ENCODE measurements at regions not wholly inside any gene's neighbourhood (a gene's known extent, or its start where the extent isn't known, plus 50 kb on each side); places are given as distances from the start of the nearest gene placed in this dataset.

DNA sequence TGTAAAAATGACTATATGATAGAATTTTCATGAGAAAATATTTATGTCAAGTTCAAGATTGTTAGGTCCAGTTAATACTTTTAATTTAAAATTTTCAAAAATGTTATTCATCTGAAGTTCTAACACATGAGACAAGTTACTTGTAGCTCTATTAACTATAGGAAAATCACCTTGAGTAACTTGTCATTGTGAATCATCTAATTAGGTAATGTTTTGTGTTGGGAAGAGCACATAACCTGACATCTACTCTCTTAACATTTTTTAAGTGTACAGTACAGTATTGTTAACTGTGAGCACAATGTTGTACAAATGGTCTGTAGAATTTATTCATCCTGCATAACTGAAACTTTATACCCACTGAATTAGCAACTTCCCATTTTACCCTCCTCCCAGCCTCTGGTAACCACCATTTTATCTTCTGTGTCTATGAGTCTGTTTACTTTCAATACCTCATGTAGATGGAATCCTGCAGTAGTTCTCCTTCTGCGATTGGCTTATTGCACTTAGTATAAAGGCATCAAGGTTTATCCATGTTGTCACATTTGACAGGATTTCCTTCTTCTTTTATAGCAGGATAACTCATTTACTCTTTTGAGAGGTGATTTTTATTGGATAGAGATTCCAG lies 54.6 kb downstream of the ARL4A start:
- peak in 1 of 2 donors; percentile 48 for DNase-seq

DNA sequence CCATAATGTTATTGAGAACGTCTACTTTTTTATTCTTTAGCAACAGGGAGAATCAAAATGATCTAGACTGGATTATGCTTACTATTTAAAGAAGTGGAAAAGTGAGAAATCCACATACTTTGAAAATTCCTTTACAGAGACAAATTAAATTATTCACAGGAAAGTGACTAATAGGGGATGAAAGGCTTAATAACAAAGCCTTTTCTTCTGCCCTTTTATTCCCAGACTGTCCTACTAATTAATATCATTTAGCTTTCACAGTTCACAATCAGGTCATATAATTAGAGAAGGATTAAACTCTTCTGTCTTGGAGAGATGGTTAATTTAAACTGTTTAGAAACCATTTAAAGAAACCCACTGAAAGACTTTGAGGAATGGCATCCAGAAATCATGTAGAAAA lies 58.8 kb downstream of the ARL4A start:
- no peak for DNase-seq

DNA sequence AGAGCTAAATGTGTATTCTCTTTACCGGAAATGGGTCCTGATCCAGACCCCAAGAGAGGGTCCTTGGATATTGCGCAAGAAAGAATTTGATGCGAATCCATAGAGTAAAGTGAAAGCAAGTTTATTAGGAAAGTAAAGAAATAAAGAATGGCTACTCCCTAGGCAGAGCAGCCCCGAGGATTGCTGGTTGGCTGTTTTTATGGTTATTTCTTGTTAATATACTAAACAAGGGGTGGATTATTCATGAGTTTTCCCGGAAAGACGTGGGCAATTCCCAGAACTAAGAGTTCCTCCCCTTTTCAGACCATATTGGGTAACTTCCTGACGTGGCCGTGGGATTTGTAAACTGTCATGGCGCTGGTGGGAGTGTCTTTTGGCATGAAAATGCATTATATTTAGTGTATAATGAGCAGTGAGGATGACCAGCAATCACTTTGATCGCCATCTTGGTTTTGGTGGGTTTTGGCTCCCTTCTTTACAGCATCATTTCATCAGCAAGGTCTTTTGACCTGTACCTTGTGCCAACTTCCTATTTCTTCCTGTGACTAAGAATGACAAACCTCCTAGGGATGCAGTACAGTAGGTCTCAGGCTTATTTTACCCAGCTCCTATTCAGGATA lies 60.4 kb downstream of the ARL4A start:
- no peak for DNase-seq

GRCh38 chr7:12749069-12749468 lies 61.6 kb downstream of the ARL4A start:
- no peak for DNase-seq

- no peak for DNase-seq
These were observed 62.3 kb downstream of the ARL4A start for GRCh38 chr7:12749746-12750145.

DNA sequence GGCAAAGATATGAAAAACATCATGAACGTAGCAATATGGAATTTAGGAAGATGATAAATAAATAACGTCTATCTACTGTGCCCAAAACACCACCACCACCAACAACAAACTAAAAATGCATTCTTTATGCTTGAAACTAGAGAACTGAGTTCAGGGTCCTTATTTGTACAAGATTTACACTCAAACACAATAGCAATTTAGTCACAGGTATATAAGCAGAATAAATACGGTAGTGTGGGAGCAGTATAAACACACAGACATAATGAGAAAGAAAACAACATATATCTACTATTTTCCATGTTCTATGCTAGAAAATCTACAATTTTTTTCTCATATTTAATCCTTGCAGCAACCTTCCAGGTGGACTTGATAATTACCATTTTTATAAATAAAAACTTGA lies 64.3 kb downstream of the ARL4A start:
- no peak for DNase-seq

- no peak for DNase-seq
These were observed 66.7 kb downstream of the ARL4A start for GRCh38 chr7:12754179-12754578.

DNA sequence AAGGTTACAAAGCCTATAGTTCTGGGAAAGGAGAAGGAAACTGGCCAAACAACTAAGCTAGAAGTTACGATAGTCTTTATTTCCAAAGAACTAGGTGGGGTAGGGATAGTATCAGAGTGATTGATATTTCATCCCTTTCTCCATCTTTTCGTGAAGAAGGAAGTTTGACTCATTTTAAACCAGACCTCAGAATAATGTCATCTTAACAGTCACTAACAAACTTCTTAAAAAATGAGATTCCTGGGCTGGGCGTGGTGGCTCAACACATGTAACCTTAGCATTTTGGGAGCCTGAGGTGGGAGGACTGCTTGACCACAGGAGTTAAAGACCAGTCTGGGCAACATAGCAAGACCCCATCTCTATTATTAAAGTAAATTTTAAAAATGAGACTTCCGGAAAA lies 69.4 kb downstream of the ARL4A start:
- no peak for DNase-seq

DNA sequence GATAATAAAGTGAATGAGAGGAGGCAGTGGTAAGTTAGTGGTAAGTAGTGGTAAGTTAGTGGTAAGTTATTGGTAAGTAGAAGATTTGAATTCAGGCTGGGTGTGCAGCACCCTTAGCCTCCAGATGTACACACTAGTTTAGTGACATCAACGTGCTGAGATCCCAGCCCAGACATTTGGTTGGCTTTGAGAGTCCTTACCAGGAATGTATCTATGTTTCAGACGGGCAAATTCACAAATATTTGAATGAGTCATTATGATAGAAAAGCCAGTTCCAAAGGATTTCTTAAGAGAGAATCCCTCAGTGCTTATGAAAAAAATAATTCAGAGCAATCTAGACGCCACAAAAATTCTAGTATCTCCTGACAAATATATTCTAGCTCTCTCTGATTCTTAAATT lies 70.0 kb downstream of the ARL4A start:
- DNase-seq, result no peak

DNA sequence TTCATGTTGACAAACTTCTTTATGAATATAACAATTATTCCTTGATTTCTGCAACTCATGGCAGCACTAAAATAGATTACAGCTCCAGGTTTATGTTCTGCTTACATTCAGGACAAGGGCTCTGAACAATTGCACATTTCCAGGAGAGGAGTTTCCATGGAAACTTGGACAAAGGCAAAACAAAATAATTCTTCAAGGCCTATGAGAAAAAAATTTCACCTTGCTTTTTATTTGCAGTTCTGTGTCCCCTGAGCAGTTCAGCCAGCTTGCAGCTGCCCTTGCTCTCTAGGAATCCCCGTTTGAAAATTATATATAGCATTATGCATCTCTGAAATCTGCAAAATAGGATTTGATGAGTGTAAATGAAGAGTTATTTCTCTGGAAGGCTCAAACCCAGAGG lies 71.7 kb downstream of the ARL4A start:
- no peak for DNase-seq

- no peak for DNase-seq
These were observed 73.7 kb downstream of the ARL4A start for GRCh38 chr7:12761111-12761510.

DNA sequence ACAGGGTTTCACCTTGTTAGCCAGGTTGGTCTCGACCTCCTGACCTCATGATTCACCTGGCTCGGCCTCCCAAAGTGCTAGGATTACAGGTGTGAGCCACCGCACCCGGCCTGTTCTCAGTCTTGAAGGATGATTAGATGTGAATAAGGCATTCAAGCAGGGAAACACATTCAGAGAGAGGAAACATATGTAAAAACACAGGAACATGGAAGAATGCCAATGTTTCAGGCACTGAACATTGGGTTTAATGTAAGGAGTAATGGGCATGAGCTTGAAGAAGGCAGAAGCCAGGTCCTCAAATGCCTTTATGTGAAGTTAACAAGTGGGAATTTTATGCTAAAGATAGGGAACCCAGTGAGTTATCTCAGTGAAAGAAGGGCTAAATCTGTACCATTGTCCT lies 74.3 kb downstream of the ARL4A start:
- DNase-seq, result no peak

GRCh38 chr7:12764458-12764891 lies 77.0 kb downstream of the ARL4A start:
- no peak for DNase-seq

DNA sequence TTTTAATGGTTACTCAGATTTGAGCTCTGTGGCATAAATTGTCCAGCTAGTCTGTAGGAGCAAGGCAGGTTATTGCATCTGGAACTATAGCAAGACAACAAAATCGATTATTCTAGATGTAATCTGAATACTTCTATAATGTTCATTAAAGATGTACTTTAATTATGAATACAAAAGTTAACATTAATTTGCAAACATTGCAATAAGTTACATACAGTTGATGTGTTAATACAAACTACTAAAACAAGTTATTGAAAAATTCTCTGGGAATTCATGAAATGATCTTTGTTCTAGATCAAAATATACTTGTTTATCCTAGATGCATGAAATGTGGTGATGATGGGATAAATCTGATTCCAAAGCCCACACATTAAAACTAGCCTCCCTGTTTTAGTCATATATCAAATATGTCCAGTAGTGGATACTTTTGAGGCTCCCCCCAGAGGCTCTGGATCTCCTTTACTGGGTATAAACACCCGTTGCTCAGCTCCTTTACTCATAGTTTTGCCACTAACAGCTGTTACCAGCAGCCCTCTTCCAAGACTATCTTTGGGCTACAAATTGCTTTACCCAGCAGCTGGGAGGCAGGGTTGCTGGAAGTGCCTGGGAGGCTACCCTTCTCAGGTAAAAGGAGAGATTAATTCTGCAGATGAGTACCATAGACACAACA lies 78.1 kb downstream of the ARL4A start:
- DNase-seq, result no peak

- no peak for DNase-seq
These were observed 79.0 kb downstream of the ARL4A start for GRCh38 chr7:12766416-12766815.

GRCh38 chr7:12768948-12769347 lies 81.5 kb downstream of the ARL4A start:
- DNase-seq, result no peak

DNA sequence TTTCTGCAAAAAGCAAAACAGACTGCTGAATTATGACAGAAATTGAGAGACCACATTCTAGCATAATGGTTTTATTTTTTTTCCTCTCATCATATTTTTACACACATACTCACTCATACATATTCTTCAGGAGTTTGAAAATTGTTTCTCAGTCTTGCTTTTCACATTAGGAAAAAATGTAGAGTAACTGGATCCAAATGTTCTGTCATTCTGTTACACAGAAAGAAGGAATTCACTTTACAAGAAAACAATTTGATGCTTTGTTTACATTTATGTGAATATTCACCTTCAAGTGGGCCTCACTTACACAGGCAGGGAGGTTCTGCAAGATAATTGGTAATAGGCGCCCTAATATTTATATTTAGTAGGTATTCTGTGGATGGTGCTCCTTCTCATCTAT lies 82.0 kb downstream of the ARL4A start:
- DNase-seq, result no peak

GRCh38 chr7:12770227-12770975 lies 83.0 kb downstream of the ARL4A start:
- DNase-seq, result no peak

DNA sequence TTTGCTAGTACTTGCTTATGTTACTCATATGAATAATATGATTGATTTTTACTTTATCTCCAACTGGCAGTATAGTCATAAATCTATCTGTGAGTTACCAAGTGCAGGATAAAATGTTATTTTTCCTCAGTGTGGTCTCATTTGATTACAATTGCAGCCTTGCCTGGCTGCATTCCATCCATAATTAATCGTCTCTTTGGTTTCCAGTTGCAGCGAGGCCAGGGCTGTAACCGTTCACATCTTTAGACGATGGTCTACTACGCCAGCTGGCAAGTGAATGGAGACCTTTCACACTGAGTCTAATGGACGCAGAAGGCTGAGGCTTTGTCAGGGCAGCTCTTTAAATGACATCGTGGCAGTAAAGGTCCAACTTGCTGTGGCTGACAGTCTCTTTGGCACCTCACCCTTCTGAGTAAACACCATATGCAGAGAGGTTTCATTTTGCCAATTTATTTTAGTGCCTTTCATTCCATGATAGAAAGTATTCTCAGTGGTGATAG lies 84.0 kb downstream of the ARL4A start:
- no peak for DNase-seq

DNA sequence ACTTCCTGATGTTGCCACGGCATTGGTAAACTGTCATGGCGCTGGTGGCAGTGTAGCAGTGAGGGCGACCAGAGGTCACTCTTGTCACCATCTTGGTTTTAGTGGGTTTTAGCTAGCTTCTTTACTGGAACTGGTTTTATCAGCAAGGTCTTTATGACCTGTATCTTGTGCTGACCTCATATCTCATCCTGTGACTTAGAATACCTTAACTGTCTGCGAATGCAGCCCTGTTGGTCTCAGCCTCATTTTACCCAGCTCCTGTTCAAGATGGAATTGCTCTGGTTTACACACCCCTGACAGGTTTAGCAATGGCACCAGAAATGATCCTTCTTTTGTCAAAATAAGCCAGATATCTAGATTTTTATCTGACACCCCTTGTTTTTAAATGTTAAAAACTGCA lies 85.3 kb downstream of the ARL4A start:
- DNase-seq, result no peak

DNA sequence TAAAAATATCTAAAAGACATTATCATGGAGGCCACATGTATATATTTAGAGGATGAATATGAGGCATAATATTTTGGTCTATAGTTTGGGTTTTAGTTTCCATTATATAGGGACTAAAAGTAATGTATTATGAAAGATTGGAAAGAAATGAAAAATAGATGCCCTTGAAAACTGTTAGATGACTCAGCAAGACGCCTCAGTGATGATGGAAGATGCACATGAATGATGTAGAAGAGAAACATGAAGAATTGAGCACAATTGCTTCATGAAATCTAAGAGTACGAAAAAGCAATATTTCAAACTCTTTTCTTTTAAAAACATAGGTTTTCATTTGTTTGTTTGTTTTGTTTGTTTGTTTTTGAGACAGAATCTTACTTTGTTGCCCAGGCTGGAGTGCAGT lies 89.8 kb downstream of the ARL4A start:
- no peak for DNase-seq

DNA sequence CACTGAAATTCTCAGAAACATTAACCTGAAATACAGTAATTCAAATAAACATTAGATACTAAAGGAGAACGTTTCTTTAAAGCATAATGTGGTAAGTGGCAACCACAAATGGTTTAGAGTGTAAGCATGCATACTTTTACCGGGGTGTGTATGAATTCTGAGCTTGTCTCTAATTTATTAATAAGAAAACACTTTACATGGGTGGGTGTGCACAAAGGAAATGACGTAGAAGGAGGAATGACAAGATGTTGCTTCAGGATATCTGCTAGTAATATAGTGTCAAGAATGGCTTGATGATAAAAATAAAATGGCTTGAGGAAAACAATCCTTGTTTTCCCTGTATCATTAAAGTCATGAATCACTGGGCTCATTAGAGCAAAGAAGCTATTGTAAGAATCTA lies 92.5 kb downstream of the ARL4A start:
- no peak for DNase-seq

DNA sequence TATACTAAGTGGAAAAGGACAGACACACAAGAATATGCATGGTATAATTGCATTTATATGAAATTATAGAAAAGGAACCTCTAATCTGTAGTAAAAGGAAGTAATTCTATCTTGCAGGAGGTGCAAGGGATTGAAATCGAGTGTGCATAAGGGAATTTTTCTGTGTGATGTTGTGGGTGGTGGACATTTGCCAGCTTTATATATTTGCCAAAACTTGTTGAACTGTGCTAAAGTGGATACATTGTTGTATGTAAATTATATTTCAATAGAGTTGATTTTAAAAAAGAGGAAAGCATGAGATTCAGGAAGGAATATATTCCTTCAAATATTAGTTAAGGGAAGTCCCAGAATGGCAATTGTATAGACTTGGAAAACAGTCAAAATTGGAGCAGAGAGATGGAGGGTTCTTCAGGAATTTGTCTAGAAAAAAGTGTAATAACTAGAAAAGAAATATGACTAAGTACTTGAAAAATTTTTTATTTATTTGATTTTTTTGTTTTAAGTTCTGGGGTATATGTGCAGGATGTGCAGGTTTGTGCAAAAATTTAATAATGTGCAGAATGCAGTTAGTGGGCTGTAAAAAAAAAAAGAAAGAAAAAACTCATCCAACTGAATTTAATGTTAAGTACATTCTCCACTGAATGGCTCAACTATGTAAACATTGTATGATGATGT lies 96.1 kb downstream of the ARL4A start:
- DNase-seq, result no peak
